HG02571 (cell line): ENCODE measurements at regions not wholly inside any gene's neighbourhood (a gene's known extent, or its start where the extent isn't known, plus 50 kb on each side); places are given as distances from the start of the nearest gene placed in this dataset.
"Not testable (repeated sequence)": the region's sequence is repeated elsewhere in the genome, so short reads cannot be mapped to it uniquely, and the experiment has no call there.

Experiments
- ATAC-seq: cut with Tn5 transposase; IDR thresholded peaks from one replicate; pipeline ENCODE4 v1.9.1; 2021; ENCODE audit warnings: mild to moderate bottlenecking, moderate library complexity; ENCODE audit not compliant: unreplicated experiment

GRCh38 chr13:64662887-64663593, 2567.1 kb downstream of the PCDH9 start:
- no peak for ATAC-seq

- ATAC-seq: no peak
These were observed 2581.8 kb downstream of the PCDH9 start for GRCh38 chr13:64648293-64648692.

GRCh38 chr13:64643066-64643465, 2587.1 kb downstream of the PCDH9 start:
- no peak for ATAC-seq

GRCh38 chr13:64640002-64640401, 2590.1 kb downstream of the PCDH9 start:
- ATAC-seq: no peak

GRCh38 chr13:64639206-64639605, 2590.9 kb downstream of the PCDH9 start:
- ATAC-seq: no peak

GRCh38 chr13:64633948-64634347, 2596.2 kb downstream of the PCDH9 start:
- ATAC-seq: no peak

- no peak for ATAC-seq
These were observed 2602.5 kb downstream of the PCDH9 start for GRCh38 chr13:64627654-64628053.

- ATAC-seq: no peak
These were observed 2604.0 kb downstream of the PCDH9 start for GRCh38 chr13:64626105-64626504.

- no peak for ATAC-seq
These were observed 2612.9 kb downstream of the PCDH9 start for GRCh38 chr13:64617231-64617630.

- no peak for ATAC-seq
These were observed 2638.2 kb downstream of the PCDH9 start for GRCh38 chr13:64591971-64592370.

- ATAC-seq: no peak
These were observed 2650.8 kb downstream of the PCDH9 start for GRCh38 chr13:64579331-64579730.

- no peak for ATAC-seq
These were observed 2661.4 kb downstream of the PCDH9 start for GRCh38 chr13:64568748-64569147.

GRCh38 chr13:64558031-64558430, 2672.1 kb downstream of the PCDH9 start:
- not testable (repeated sequence) for ATAC-seq

GRCh38 chr13:64556376-64556775, 2673.8 kb downstream of the PCDH9 start:
- no peak for ATAC-seq

GRCh38 chr13:64553411-64554129, 2676.6 kb downstream of the PCDH9 start:
- no peak for ATAC-seq

GRCh38 chr13:64551755-64552154, 2678.4 kb downstream of the PCDH9 start:
- ATAC-seq: no peak

GRCh38 chr13:64546371-64546770, 2683.8 kb downstream of the PCDH9 start:
- ATAC-seq: no peak

GRCh38 chr13:64540976-64541375, 2689.2 kb downstream of the PCDH9 start:
- no peak for ATAC-seq

GRCh38 chr13:64540468-64540867, 2689.7 kb downstream of the PCDH9 start:
- ATAC-seq: no peak

- no peak for ATAC-seq
These were observed 2691.4 kb downstream of the PCDH9 start for GRCh38 chr13:64538711-64539110.

GRCh38 chr13:64534302-64534701, 2695.8 kb downstream of the PCDH9 start:
- ATAC-seq: no peak

- no peak for ATAC-seq
These were observed 2698.7 kb downstream of the PCDH9 start for GRCh38 chr13:64531400-64531799.
